COR-L47 (cell line): ENCODE measurements at regions not wholly inside any gene's neighbourhood (a gene's known extent, or its start where the extent isn't known, plus 50 kb on each side); places are given as distances from the start of the nearest gene placed in this dataset.

Experiments used
- DNase-seq: peaks from one replicate; lab custom pipeline; 2025; lab: John Stamatoyannopoulos, UW

DNA sequence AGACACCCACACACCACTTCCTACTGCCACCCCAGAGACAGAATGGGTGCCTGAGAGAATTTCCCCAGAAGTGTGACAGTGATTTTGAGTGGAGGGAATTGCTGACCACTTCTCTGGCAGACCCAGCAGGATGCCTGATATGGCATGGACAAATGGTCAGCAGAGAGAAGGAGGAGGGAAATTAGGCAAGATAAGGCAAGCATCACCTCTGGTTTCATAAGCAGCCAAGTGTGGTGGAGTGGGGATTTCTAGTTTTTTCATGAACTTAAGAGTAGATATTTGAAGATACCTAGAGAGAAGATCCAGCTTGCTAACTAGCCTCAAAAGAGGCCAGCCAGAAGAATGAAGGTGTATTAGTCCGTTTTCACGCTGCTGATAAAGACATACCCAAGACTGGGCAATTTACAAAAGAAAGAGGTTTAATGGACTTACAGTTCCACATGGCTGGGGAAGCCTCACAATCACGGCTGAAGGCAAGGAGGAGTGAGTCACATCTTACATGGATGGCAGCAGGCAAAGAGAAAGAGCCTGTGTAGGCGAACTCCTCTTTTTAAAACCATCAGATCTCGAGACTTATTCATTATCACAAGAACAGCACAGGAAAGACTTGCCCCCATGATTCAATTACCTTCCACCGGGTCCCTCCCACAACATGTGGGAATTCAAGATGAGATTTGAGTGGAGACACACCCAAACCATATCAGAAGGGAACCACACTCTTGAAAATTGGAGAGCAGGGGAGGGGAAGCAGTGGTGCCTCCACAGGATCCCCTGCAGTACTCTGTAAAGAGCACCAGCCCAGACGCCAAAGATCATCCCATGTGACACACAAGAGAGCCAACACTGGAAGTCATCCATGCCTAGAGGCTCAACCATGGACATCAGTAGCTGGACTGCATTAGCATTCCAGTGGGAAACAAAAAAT is 64.2 kb downstream of the RBM43 start:
- no peak for DNase-seq

DNA sequence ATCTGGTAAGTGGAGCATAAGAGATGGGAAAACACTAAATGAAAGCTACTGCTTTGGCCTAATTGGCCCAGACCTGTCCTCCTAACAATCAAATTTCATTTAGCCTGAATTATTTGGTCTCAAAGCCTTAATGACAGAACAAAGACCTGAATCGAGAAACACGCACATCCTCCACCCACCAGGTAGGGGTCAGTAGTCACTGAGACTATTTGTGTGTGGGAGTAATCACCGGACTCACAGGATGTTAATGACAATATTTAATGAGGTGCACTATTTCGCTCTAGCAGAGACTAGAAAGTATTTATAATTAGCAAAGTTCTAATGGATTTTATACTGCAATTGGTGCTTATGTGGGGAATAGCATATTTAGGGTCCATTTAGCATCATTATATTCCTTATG is 68.1 kb downstream of the RBM43 start:
- DNase-seq: no peak

DNA sequence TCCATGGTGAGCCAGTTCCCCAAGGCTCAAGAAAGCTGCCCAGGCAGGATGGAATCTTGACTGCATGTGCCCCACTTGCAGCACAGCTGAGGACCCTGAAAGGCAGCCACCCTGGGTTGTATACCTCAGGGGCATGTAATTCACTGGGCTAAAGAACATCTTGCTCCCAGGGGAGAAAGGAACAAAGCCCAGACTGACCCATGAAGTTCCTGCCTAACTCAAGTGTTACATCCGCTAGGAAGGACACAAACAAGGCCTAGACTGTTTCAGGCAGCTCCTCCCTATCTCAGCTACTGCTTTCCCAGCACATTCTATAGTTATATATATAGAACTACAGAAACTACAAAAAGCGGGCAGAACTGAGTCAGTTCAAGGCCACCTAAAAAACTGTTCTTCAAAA is 69.0 kb downstream of the RBM43 start:
- no peak for DNase-seq

DNA sequence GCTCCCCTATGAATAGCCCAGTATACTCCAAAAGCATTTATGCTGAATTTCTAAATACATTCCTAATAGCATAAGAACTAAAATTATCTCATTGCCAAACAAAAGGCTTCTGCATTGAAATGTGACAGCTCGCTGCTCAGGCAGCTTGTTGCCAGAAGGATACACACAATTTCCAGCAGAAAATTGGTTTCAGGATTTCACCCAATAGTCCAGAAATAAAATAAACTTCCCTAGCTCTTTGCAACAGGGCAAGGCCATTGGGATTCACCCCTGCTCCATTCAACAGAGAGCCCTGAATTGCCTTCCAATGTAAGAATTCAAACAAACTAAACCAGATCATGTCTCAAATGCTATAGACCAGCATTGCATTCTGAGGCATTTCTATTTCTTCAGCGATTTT is 70.7 kb downstream of the RBM43 start:
- DNase-seq: no peak

DNA sequence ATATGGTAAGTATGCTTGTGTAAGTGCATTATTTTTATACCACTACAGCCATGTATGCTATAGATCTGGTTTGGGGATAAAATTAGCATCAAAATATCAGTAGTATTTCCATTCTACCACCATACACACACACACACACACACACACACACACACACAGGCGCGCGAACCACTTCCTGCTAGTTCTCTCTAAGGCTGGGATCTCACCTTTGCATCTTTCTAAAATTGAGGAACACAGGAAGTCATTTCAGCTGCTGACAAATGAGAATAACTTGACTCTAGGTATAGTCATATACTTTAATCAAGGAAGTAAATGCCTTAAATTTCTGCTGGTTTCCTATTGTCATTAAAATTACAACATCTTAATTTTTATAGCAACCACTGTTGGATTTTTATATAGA is 72.5 kb downstream of the RBM43 start:
- no peak for DNase-seq

DNA sequence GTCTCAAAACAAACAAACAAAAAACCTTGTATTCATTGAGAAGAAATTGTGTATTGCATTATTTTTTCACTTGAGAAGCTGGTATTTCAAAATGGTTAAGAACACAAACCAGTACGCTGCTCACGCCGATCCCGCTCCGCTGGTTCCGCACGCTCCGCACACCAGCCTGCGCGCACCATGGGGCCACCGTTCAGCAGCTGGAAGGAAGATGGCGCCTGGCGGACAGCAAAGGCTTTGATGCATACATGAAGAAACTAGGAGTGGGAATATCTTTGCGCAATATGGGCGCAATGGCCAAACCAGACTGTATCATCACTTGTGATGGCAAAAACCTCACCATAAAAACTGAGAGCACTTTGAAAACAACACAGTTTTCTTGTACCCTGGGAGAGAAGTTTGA is 75.7 kb downstream of the RBM43 start:
- DNase-seq: no peak

DNA sequence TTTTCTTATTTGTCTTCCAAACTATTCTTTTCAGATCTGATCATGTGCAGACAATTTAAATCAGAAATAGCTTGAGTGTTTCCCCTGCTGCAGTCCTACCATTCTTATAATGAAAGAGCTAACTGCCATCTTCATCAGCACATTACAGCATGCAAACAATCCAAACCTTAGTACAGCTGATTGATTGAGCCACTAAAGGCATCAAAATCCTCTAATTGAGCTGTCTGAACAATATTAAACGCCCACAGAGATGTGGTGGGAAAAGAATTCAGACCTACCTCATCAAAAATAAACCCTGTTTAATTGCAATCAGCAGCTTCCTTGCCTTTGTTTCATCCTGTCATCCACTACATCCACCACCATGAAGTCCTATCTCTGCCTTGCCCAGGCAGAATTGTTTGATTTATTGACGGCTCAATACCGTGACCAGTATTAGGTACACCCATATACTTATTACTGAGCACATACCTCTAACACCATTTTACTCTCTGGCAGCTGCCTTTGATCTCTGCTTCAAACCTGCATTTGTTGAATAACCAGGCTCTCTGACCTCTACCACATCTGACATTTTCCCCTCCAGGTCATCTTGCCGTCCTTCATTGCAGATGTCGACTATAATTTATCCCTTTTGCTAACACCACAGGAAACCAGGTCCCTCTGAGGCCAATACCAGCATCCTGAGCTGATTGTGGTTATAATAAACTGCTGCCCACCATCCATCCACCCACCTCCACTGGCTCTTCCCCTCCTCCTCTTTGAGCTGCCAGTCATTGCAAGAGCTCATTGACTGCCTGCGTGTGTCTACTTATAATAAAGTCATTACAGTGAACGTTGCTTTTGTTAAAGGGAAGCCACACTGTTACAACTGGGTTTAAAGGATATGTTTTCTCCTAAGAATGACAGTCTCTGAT is 78.5 kb downstream of the RBM43 start:
- DNase-seq: no peak

DNA sequence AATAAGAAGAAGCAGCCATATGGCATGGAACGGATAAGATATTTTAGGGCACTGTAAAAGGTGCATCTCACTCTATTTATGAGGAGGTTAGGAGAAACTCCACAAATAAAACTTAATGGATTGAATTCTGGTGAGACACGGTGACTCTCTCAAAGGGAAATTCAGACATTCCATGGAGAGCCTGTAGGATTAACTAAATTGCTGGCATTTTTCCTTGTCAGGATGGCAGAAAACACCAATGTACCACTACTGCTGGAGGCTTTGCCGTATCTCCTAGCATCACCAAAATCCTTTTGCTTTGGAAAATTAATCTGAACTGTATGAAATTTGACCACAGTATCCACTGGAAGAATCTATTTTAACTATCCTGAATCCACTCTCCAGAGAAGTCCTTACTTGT is 79.3 kb downstream of the RBM43 start:
- DNase-seq: no peak

DNA sequence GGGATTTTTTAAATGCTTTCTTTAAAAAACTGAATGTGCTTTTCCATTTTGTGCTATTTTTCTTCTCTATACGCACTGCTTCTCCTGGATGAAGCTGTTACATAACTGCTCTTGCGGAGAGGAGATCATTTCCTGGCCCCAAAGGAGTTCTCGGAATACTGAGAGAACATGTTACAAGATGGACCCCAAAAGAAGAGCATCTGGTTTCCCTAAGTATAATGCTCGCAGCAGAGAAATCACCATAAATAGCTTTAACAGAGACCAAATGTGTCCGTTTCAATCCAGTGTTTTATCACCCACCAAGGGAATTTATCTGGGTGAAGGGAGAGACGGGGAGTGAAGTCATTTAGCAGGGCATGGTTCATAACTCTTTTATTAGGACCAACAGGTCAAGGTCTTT is 80.1 kb downstream of the RBM43 start:
- DNase-seq: no peak

DNA sequence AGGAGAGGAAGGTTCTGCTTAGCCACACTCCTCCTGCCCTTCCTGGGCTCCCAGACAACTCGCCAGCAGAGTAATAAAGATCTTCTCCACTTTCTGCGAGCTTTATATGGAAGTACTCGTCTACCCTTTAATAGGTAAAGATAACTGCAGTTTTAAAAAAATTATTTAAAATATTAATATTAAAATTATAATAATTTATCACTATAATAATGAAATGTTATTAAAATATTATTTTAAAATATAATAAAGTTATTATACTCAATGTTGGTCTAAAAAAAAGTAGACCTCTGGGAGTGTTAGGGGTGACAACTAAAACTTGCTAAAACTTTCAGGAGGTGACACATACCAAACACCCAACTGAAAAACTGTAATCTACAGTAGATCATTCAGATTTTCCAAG is 81.5 kb downstream of the RBM43 start:
- DNase-seq: no peak

DNA sequence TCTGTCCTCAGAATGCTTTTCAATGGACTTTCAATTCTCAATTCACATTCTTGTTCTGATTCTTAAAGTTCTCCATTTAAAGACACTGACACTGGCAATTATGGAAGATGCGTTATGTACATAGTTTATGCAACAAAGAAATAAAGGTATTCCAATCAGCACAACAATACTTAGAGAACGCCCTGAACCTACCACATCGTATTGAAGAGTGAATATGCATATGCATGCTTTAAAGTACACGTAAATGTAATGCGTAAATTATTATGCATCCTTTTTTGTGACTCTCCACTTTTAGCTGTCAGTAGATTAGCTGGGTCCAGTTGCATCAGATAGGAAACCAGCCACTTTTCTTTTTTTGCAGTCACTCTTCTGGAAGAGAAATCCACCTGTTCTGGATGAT is 83.5 kb downstream of the RBM43 start:
- DNase-seq: no peak

DNA sequence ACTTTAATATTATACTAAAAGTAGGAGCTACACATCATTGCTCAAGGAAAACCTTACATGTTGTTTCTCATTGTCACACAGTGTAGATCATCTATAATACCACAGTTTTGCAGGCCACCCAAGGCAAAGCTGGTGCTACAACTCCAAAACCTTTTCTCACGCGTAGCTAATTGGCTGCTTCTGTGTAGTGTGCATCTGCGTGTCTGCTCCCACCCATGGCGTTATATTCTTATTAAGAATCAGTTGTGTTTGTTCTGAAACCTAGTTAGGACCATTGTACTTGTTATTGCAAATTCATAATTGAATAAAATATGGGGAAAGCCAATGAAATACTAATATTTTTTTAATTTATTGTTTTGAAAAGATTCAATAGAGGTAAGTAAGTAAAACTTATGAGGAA is 83.9 kb downstream of the RBM43 start:
- DNase-seq: no peak

DNA sequence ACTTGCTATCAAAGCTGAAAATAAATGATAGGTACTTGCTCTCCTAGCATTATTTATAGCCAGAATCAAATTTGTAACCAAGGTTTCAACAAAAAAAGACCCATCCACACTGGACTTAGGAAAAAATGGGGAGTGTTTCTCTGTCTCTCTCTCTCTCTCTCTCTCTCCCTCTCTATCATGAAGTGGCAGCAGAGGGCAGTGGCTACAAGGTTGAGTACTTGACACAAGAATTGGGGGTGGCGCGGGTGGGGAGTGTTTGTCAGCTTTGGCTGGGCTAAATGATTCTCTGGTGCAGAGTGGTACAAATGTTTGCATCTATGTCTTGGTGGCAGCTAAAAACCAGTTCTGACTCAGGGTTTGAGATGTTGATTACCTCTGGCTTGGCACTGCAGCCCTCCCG is 85.0 kb downstream of the RBM43 start:
- DNase-seq: no peak

DNA sequence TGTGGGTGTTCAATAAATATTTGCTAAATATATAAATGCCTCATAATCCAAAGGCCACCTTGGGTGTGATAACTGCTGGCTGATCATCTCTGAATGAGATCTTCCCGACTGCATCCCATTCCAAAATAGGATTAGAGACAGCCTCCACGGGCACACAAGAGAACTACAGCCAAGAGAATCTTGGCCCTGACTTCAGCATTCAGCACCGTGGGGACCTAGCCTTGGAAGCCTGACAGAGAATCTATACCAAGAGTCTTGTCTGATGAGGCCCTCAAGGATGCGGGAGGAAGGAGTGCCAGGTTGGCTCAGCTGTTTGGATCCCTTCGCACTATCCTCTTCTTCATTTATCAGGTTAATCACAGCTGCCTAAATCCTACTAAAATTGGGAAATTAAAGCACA is 85.8 kb downstream of the RBM43 start:
- no peak for DNase-seq

DNA sequence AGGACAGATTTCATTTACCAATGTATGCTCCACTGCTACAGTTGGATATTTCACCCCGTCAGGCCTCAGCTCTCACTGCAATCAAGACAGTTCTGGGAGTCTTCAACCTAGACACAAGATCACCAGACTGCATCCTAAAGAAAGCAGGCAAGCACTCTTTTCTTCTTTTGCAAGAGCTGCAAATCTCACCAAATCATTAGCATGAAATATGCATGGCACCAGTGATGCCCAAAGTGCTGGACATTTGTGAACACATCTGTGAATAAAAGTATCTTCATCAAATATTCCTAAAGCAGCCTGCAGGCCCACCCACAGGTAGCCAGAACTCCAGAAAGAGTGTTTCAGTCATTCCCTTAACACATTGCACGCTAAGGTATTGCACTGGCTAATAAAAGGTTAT is 87.5 kb downstream of the RBM43 start:
- no peak for DNase-seq

DNA sequence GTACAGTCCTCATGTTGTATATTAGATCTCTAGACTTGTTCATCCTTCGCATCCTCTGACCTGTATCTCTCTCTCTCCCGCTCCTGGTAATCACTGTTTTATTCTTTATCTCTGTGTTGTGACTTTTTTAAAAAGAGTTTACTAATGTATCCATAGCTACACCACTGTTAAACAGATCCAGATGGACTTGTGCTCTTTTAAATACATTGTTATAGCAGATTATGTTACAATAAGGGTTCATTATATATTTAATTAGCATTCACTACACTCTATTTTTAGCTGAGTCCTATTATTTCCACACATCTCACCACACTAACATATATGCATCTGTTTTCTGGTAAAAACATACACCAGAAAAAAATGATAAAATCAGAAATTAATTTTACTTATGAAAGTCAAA is 90.5 kb downstream of the RBM43 start:
- no peak for DNase-seq

DNA sequence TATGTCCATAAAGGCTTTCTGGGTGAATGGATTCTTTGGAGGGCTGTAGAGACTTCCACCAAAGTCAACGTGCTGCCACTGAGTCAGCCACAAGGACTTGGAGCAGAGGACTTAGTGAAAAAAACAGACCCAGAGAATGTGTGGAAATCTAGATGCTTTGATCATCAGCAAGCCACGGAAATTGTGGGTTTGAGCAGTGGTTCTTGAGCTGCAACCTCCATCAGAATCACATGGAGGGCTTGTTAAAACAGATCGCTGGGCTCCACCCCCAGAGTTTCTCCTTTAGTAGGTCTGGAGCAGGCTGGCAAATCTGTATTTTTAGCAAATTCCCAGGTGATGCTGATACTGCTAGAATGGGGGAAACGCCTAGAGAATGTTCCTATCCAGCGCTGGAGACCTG is 95.3 kb downstream of the RBM43 start:
- DNase-seq: no peak

DNA sequence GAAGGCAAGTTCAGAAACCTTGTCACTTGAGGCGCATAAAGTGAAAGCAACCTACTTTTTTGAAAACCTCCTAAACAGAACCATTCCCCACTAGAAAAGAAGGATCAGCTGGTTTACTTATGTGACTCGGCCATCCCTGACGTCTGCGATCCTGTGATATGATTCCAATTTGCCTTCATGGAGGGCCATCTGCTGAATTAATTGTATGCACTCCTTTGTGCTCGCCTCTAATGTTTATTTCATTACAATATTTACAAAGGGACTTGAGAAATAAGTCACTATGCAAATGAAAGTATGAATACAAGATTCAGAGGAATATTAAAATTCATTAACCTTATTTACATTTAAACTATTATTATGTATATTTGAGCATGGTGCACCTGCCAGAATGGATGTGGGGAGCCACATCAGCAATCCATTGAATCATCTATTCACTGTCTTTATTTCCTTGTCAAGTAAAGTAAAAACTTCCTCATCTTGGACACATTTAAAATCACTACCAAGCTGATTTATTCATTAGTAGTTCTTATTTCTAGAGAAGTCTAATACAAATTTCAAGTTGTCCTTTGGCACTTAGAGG is 96.5 kb downstream of the RBM43 start:
- no peak for DNase-seq

DNA sequence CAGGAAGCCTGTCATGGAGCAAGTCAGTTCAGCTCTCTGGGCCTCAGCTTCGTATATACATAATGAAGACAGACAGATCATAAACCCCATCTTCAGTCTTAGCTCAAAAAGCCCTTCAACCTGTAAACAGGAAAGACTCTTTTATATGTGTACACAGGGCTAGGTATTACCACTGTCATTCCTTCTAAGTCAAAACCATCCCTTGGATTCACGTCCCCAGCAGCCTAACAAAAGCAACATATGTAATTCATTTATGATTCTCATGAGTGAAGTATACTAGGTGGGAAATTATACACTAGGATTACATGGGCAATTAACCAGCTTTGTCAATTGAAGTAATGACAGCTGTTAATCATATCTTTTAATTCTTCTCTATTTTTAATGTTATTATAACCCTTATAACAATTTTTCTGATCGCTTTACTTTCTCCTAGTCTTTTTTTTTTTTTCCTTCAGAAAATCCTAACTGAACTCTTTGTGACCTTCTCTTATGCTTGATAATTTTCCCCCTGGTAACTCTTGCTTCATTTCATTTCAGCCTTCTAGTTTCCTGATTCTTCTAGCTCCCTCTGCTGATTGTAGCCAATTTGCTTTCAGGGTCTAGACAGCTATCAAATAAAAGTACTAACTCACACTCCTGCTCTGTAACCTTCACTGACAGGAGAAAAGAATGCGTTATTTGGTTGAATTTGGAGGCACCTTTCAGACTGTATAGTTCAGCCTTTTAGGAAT is 99.7 kb downstream of the RBM43 start:
- DNase-seq: no peak

DNA sequence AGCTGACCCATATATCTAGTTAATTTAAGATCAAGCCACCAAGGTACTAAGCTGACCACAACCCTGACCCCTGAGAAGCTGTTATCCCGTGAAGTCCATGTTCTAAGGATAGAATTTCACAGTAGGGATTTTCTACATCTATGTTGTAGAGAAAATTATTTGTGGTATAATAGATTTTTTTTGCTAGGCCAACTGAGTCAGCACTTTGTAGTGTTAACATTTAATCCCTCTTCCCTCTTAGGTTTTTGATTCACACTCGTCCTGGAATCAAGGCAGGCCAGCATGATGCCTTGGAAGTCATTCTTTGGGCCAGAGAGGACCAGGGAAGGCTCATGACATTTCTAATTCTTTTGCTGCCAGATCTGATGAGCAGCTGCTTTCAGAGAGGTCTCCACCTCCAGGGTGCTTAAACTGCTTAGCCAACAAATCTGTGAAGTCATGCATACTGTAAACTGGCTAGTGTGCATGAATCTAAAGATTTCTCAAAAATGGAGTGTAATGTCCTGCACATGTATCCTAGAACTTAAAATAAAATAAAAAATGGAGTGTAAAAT is 102.5 kb downstream of the RBM43 start:
- DNase-seq: no peak

DNA sequence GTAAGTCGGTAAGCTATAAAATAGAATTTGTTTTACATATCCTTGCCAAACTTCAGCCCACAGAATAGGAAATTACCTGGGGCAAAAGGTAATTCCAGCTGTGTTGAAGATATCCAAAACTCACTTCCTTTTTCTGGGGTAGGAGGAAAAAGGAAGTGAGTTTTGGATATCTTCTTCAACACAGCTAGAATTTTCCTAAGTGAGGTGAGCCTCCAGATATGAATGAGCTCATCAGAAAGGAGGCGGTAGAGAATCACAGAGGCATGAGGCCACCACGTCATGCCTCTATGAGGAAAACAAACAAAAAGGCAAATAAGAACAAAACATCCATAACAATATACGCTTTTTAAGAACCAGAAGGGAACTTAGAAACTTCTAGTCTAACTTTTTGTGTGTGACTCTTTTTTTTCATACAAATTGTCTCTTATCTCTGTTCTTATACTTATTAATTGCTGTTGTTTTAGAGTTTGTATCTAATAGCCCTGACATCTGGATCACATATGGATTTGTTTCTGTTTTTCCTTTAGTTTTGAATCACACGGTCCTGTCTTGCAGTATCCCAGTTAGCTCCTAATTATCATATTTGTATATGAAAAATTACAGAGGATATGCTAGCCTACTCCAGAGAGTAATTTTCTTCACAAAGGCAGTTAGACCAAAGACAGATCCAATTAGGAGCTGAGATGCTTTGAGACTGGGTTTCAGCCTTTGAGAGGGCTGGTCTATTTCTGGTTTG is 104.5 kb downstream of the RBM43 start:
- DNase-seq: no peak
